ENCODE measurements at regions not wholly inside any gene's neighbourhood (a gene's known extent, or its start where the extent isn't known, plus 50 kb on each side); places are given as distances from the start of the nearest gene placed in this dataset.

DNA sequence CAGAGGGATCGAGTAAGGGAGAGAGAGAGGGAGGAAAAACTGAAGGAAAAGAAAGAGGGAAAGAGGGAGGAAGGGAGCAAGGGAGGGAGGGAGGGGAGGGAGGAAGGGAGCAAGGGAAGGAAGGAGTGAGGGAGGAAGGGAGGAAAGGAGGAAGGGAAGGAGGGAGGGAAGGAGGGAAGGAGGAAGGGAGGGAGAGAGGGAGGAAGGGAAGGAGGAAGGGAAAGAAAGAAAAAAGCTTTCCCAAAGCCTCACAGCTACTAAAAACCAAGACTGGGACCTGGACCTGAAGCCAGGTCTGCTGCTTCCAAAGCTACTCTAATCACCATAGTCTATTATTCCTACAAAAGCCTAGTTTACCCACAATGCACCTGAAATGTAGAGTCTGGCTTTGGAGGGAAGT, 259.8 kb upstream of the WWC1 start:
- Histone ChIP-seq H3K4me3 (ENCODE audit: low read depth in 1 of 5, low read length in 5 of 5) (no peak overlapping the region), H3K27ac (ENCODE audit: low read depth, low read length) (no peak overlapping the region), H3K9me3 (ENCODE audit: control insufficient read depth in 5 of 5, low read length in 5 of 5) (peaks cover 0 to 6% (median 0%) of the 10 kb centered on the region in 5 donors), H3K27me3 (ENCODE audit: control insufficient read depth in 5 of 5, insufficient read depth in 4 of 5, low read length in 5 of 5) (peaks cover 0 to 6% (median 0%) of the 10 kb centered on the region in 5 donors), H3K4me1 (ENCODE audit: control insufficient read depth in 5 of 5, insufficient read depth in 5 of 5, low read length in 5 of 5) (no peaks in the 10 kb centered on the region), H3K9ac (ENCODE audit: low read length in 5 of 5) (no peak overlapping the region), H3K36me3 (ENCODE audit: control insufficient read depth in 5 of 5, insufficient read depth in 5 of 5, low read length in 5 of 5) (no peaks in the 10 kb centered on the region)

- Histone ChIP-seq H3K27ac (ENCODE audit: low read depth, low read length) (no peak overlapping the region), H3K9me3 (ENCODE audit: control insufficient read depth in 5 of 5, low read length in 5 of 5) (peaks cover 0 to 3% (median 0%) of the 10 kb centered on the region in 5 donors), H3K4me3 (ENCODE audit: low read depth in 1 of 5, low read length in 5 of 5) (no peak overlapping the region), H3K9ac (ENCODE audit: low read length in 5 of 5) (no peak overlapping the region), H3K36me3 (ENCODE audit: control insufficient read depth in 5 of 5, insufficient read depth in 5 of 5, low read length in 5 of 5) (no peaks in the 10 kb centered on the region), H3K27me3 (ENCODE audit: control insufficient read depth in 5 of 5, insufficient read depth in 4 of 5, low read length in 5 of 5) (peaks cover 0 to 8% (median 5%) of the 10 kb centered on the region in 5 donors), H3K4me1 (ENCODE audit: control insufficient read depth in 5 of 5, insufficient read depth in 5 of 5, low read length in 5 of 5) (no peaks in the 10 kb centered on the region)
Observed at GRCh38 chr5:168039039-168039438, 252.4 kb upstream of the WWC1 start.

GRCh38 chr5:168039566-168040248, 251.7 kb upstream of the WWC1 start:
- Histone ChIP-seq H3K4me1 (ENCODE audit: control insufficient read depth in 5 of 5, insufficient read depth in 5 of 5, low read length in 5 of 5) (no peaks in the 10 kb centered on the region), H3K27me3 (ENCODE audit: control insufficient read depth in 5 of 5, insufficient read depth in 4 of 5, low read length in 5 of 5) (peaks cover 0 to 8% (median 5%) of the 10 kb centered on the region in 5 donors), H3K9ac (ENCODE audit: low read length in 5 of 5) (no peak overlapping the region), H3K36me3 (ENCODE audit: control insufficient read depth in 5 of 5, insufficient read depth in 5 of 5, low read length in 5 of 5) (no peaks in the 10 kb centered on the region), H3K27ac (ENCODE audit: low read depth, low read length) (no peak overlapping the region), H3K4me3 (ENCODE audit: low read depth in 1 of 5, low read length in 5 of 5) (no peak overlapping the region), H3K9me3 (ENCODE audit: control insufficient read depth in 5 of 5, low read length in 5 of 5) (peaks cover 0 to 3% (median 0%) of the 10 kb centered on the region in 5 donors)

GRCh38 chr5:168041583-168041982, 249.9 kb upstream of the WWC1 start:
- Histone ChIP-seq H3K27ac (ENCODE audit: low read depth, low read length) (no peak overlapping the region), H3K9ac (ENCODE audit: low read length in 5 of 5) (no peak overlapping the region), H3K4me1 (ENCODE audit: control insufficient read depth in 5 of 5, insufficient read depth in 5 of 5, low read length in 5 of 5) (no peaks in the 10 kb centered on the region), H3K4me3 (ENCODE audit: low read depth in 1 of 5, low read length in 5 of 5) (no peak overlapping the region), H3K36me3 (ENCODE audit: control insufficient read depth in 5 of 5, insufficient read depth in 5 of 5, low read length in 5 of 5) (no peaks in the 10 kb centered on the region), H3K9me3 (ENCODE audit: control insufficient read depth in 5 of 5, low read length in 5 of 5) (peaks cover 0 to 3% (median 0%) of the 10 kb centered on the region in 5 donors), H3K27me3 (ENCODE audit: control insufficient read depth in 5 of 5, insufficient read depth in 4 of 5, low read length in 5 of 5) (peaks cover 0 to 8% (median 5%) of the 10 kb centered on the region in 5 donors)

DNA sequence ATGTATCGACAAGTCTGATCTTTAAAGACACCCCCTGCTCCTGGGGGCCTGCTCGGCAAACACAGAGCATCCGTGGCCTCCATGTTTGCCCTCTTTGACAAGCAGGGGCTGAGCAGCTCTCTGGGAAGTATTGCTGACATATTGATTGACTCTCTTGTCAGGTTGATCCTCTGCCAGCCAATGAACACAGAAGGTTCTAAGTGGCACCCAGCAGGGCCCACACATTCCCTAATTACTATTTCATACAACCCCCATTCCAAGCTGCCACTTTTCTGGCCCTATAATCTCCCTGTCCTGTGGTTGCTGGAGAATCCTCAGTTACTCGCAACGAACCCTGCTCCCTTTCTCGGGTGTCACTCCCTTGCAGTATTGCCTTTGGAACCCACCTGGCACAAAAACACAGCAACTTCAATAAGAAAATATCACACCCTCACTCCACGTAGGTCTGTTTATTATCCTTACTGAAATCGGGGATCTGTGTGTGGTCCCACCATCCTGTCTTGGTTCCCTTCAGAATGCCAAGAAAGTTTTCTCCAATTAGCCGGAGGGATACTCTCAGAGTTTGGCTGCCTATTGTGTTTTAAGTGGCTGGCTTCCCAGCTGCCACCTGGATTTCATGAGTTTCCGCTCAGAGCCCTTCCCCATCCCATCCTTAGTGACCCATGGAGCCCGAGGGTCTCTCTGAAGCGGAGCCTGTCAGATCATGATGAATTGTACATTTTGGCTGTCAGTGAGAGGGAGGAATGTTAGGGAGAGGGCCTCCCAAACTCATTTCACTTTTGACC, 249.0 kb upstream of the WWC1 start:
- Histone ChIP-seq H3K27me3 (ENCODE audit: control insufficient read depth in 5 of 5, insufficient read depth in 4 of 5, low read length in 5 of 5) (peaks cover 0 to 8% (median 5%) of the 10 kb centered on the region in 5 donors), H3K36me3 (ENCODE audit: control insufficient read depth in 5 of 5, insufficient read depth in 5 of 5, low read length in 5 of 5) (no peaks in the 10 kb centered on the region), H3K9me3 (ENCODE audit: control insufficient read depth in 5 of 5, low read length in 5 of 5) (peaks cover 0 to 3% (median 0%) of the 10 kb centered on the region in 5 donors), H3K4me3 (ENCODE audit: low read depth in 1 of 5, low read length in 5 of 5) (no peak overlapping the region), H3K9ac (ENCODE audit: low read length in 5 of 5) (no peak overlapping the region), H3K27ac (ENCODE audit: low read depth, low read length) (no peak overlapping the region), H3K4me1 (ENCODE audit: control insufficient read depth in 5 of 5, insufficient read depth in 5 of 5, low read length in 5 of 5) (peaks cover 0 to 4% (median 1%) of the 10 kb centered on the region in 5 donors)

- Histone ChIP-seq H3K4me1 (ENCODE audit: control insufficient read depth in 5 of 5, insufficient read depth in 5 of 5, low read length in 5 of 5) (peaks cover 0 to 6% (median 5%) of the 10 kb centered on the region in 5 donors), H3K27ac (ENCODE audit: low read depth, low read length) (no peak overlapping the region)
Observed at GRCh38 chr5:168046163-168046562, 245.3 kb upstream of the WWC1 start.

DNA sequence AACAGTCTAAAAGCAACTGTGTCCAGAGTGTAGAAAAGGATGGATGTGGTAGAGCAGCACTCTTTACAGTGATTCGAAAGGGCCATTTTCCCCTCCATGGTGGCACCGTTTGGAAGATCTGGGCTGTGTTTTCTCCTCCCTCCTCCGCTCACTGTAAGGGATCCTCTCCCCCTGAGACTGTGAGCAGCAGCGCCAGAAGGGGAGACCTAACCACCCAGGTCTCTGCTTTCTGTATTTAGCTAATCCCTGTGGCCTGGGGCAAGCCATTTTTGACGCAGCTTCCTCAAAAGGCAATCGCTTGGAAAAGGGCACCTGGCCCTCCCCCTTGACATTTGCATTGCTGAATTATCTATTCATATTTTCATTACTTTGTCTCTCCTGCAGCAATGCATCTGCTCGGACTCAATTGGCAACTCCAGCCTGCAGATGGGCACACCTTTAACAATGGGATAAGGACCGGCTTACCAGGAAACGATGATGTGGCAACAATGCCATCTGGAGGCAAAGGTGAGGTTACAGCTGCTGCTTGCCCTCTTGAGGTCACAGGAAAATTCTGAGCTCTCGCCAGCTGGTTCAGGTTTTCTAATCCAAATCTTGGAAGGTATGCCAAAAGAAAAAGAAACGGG, 244.3 kb upstream of the WWC1 start:
- peaks cover 0 to 6% (median 5%) of the 10 kb centered on the region in 5 donors for H3K4me1 ChIP-seq (ENCODE audit: control insufficient read depth in 5 of 5, insufficient read depth in 5 of 5, low read length in 5 of 5)
- H3K27me3 ChIP-seq (ENCODE audit: control insufficient read depth in 5 of 5, insufficient read depth in 4 of 5, low read length in 5 of 5) = no peaks in the 10 kb centered on the region
- no peaks in the 10 kb centered on the region for H3K36me3 ChIP-seq (ENCODE audit: control insufficient read depth in 5 of 5, insufficient read depth in 5 of 5, low read length in 5 of 5)
- H3K27ac ChIP-seq (ENCODE audit: low read depth, low read length) = no peak overlapping the region
- no peak overlapping the region for H3K9ac ChIP-seq (ENCODE audit: low read length in 5 of 5)
- peaks cover 0 to 3% (median 0%) of the 10 kb centered on the region in 5 donors for H3K9me3 ChIP-seq (ENCODE audit: control insufficient read depth in 5 of 5, low read length in 5 of 5)
- no peak overlapping the region for H3K4me3 ChIP-seq (ENCODE audit: low read depth in 1 of 5, low read length in 5 of 5)

More at GRCh38 chr5:168046163-168046562, 245.3 kb upstream of the WWC1 start:
- H3K36me3 ChIP-seq (ENCODE audit: control insufficient read depth in 5 of 5, insufficient read depth in 5 of 5, low read length in 5 of 5) = no peaks in the 10 kb centered on the region
- H3K9me3 ChIP-seq (ENCODE audit: control insufficient read depth in 5 of 5, low read length in 5 of 5) = peaks cover 0 to 3% (median 0%) of the 10 kb centered on the region in 5 donors
- H3K4me3 ChIP-seq (ENCODE audit: low read depth in 1 of 5, low read length in 5 of 5) = no peak overlapping the region
- no peaks in the 10 kb centered on the region for H3K27me3 ChIP-seq (ENCODE audit: control insufficient read depth in 5 of 5, insufficient read depth in 4 of 5, low read length in 5 of 5)
- H3K9ac ChIP-seq (ENCODE audit: low read length in 5 of 5) = no peak overlapping the region

GRCh38 chr5:168047669-168048111, 243.8 kb upstream of the WWC1 start:
- Histone ChIP-seq H3K4me1 (ENCODE audit: control insufficient read depth in 5 of 5, insufficient read depth in 5 of 5, low read length in 5 of 5) (peaks cover 0 to 6% (median 5%) of the 10 kb centered on the region in 5 donors), H3K27me3 (ENCODE audit: control insufficient read depth in 5 of 5, insufficient read depth in 4 of 5, low read length in 5 of 5) (no peaks in the 10 kb centered on the region), H3K9me3 (ENCODE audit: control insufficient read depth in 5 of 5, low read length in 5 of 5) (peaks cover 0 to 3% (median 0%) of the 10 kb centered on the region in 5 donors), H3K9ac (ENCODE audit: low read length in 5 of 5) (no peak overlapping the region), H3K27ac (ENCODE audit: low read depth, low read length) (no peak overlapping the region), H3K4me3 (ENCODE audit: low read depth in 1 of 5, low read length in 5 of 5) (no peak overlapping the region), H3K36me3 (ENCODE audit: control insufficient read depth in 5 of 5, insufficient read depth in 5 of 5, low read length in 5 of 5) (no peaks in the 10 kb centered on the region)

DNA sequence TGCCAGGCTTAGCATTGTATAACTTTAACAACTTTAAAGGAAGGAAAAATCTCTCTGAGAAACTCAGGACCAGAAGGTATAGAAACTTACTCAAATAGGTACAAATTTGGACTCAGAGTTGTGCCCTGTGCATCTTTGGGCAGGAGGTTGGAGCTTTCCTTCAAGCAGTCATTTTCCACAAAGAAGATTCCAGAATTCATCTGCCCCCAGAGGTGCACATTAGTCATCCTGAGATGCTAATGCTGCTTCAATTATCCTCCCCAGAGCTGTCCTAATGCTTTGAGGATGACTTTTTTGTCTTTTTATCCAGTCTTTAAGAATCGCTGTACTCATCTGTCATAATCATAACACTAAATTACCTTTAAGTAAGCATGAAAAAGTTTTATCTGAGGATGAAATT, 243.0 kb upstream of the WWC1 start:
- Histone ChIP-seq H3K27ac (ENCODE audit: low read depth, low read length) (no peak overlapping the region), H3K36me3 (ENCODE audit: control insufficient read depth in 5 of 5, insufficient read depth in 5 of 5, low read length in 5 of 5) (no peaks in the 10 kb centered on the region), H3K9ac (ENCODE audit: low read length in 5 of 5) (no peak overlapping the region), H3K27me3 (ENCODE audit: control insufficient read depth in 5 of 5, insufficient read depth in 4 of 5, low read length in 5 of 5) (no peaks in the 10 kb centered on the region), H3K4me1 (ENCODE audit: control insufficient read depth in 5 of 5, insufficient read depth in 5 of 5, low read length in 5 of 5) (peaks cover 0 to 6% (median 5%) of the 10 kb centered on the region in 5 donors), H3K9me3 (ENCODE audit: control insufficient read depth in 5 of 5, low read length in 5 of 5) (peaks cover 0 to 2% (median 0%) of the 10 kb centered on the region in 5 donors), H3K4me3 (ENCODE audit: low read depth in 1 of 5, low read length in 5 of 5) (no peak overlapping the region)

All from subcutaneous abdominal adipose tissue (tissue), 5 donors.